Endothelial cell (in vitro differentiated cells): ENCODE measurements at regions not wholly inside any gene's neighbourhood (a gene's known extent, or its start where the extent isn't known, plus 50 kb on each side); places are given as distances from the start of the nearest gene placed in this dataset.
A peak's percentile ranks its signal among the peaks of the same experiment; 100 is the strongest.

Source experiments
- DNase-seq: peaks from one replicate; pipeline ENCODE4 v3.0.0; 2021; ENCODE audit warnings: low spot score
- H3K27ac Mint-ChIP-seq: one replicate; pipeline ENCODE4 v1.8.0; 2021; ENCODE audit warnings: mixed read lengths, inconsistent platforms; ENCODE audit not compliant: unreplicated experiment
- H3K27me3 Mint-ChIP-seq: one replicate; pipeline ENCODE4 v1.8.0; 2021; ENCODE audit warnings: mild to moderate bottlenecking, moderate library complexity, mixed read lengths, inconsistent platforms; ENCODE audit not compliant: unreplicated experiment
- H3K36me3 Mint-ChIP-seq: one replicate; pipeline ENCODE4 v1.8.0; 2021; ENCODE audit warnings: mild to moderate bottlenecking, low read depth, mixed read lengths, inconsistent platforms; ENCODE audit not compliant: unreplicated experiment
- H3K4me1 Mint-ChIP-seq: one replicate; pipeline ENCODE4 v1.8.0; 2021; ENCODE audit warnings: mild to moderate bottlenecking, mixed read lengths, inconsistent platforms; ENCODE audit not compliant: unreplicated experiment
- H3K4me3 Mint-ChIP-seq: one replicate; pipeline ENCODE4 v1.8.0; 2021; ENCODE audit warnings: mild to moderate bottlenecking, mixed read lengths, inconsistent platforms; ENCODE audit not compliant: unreplicated experiment
- H3K9me3 Mint-ChIP-seq: one replicate; pipeline ENCODE4 v1.8.0; 2021; ENCODE audit warnings: mixed read lengths, inconsistent platforms; ENCODE audit not compliant: unreplicated experiment
- CTCF ChIP-seq: fragments of 200-600 bp; sonication (generic); IDR thresholded peaks from one replicate; pipeline ENCODE4 v1.5.0; 2021; ENCODE audit warnings: antibody characterized with exemption; ENCODE audit not compliant: unreplicated experiment

- TF ChIP-seq CTCF = no peak
- H3K27me3 Mint-ChIP-seq = peaks cover 4% of the 10 kb centered on the region
- peaks cover 13% of the 10 kb centered on the region for H3K36me3 Mint-ChIP-seq
- DNase-seq = peak; percentile 30
- peaks cover 6% of the 10 kb centered on the region for H3K9me3 Mint-ChIP-seq
- no peak overlapping the region for H3K4me3 Mint-ChIP-seq
- H3K4me1 Mint-ChIP-seq = peaks cover 9% of the 10 kb centered on the region
- H3K27ac Mint-ChIP-seq = peak overlapping the region; percentile 53
Observed at GRCh38 chr1:178973652-178974101, 52.0 kb upstream of the FAM20B start.
